GM19395 (cell line): ENCODE measurements at regions not wholly inside any gene's neighbourhood (a gene's known extent, or its start where the extent isn't known, plus 50 kb on each side); places are given as distances from the start of the nearest gene placed in this dataset.
A peak's percentile ranks its signal among the peaks of the same experiment; 100 is the strongest.

Source experiments
- ATAC-seq: cut with Tn5 transposase; IDR thresholded peaks from one replicate; pipeline ENCODE4 v1.9.1; 2021; ENCODE audit warnings: mild to moderate bottlenecking, moderate library complexity; ENCODE audit not compliant: unreplicated experiment

DNA sequence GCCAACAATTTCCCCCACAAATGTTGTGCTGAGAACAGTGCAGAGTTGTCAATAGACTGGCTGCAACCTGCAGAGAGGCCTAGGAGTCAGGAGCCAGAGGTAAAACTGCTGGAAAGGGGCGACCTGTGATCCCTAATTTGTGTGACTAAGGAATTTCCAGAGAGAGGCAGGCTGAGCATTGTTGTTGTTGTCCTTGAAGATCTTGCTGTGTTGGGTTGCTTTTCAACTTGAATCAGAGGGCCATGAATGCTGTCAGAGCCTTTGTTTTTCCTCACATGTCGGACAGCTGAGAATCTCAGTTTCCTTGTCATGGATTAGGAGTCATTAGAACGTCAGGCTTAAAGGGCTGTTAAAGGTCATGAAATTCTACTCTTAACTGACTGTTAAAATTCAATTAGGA is 134.6 kb upstream of the ASTN2 start:
- ATAC-seq = no peak

DNA sequence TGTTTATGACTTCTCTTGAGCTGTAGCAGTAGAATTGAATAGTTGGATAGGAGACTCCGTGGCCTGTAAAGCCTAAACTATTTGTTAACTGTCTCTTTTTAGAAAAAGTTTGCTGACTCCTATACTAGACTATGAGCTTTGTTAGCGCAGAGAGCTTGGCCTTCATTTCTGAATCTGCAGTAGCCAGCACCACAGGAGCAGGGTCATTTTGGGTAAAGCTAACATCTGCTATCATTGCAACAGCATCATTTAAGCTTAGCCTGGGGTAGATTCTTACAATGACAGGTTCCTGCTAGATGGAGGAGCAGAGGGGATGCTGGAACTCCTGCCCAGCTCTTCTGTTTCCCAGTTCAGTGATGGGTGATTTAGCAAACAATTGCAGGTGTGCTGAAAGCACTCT is 133.7 kb upstream of the ASTN2 start:
- no peak for ATAC-seq

DNA sequence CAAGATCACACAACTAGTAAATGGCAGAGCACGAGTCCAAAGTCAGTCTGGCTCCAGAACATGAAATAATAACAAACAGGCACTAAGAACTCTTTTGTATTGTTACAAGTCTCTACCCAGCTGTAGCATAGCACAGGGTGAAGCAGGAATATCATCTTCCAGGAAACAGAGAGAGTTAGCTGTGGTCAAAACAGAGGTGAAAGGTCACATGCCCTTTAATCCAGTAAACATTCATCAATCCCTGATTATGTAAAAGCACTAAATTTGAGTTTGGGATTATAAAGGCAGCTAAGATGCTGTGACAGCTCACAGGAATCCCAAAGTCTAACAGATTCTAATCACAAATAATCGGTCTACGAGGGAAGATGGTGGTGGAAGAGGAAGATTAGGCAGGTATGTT is 133.0 kb upstream of the ASTN2 start:
- no peak for ATAC-seq

DNA sequence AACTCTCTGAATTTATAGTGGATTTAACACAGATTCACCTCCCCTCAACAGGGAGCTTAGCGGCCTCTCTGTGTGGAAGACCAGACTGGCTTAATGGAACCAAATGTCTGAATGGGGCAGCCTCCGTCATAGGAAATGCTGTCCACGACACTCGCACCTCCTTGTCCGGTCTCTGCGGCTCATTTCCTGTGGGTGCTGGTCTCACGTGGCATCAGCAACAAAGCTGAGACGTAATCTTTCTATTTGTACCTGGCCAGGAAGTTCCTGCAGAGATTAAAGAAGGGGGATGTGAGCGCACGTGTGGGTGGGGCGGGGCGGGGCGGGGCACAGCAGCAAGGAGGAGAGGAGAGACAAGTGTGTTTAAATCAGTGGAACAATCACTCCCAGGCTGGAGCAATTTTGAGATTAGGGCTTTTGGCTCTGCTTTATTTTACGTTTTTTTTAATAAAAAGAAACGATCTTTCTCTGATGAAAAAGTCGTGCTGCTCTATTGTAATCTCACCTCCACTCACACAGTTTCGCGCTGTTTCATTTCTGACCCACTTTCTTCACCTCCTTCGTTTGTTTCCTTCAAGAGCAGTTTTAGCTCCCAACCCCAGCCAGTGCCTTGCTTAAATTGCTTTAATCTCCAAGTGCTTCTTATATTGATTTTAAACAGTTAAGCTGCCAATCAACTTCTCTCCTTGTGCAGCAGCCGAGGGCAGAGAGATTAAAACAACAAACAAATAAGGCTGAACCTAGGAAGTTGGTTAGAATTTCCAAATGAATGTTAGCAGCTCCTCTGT is 132.2 kb upstream of the ASTN2 start:
- no peak for ATAC-seq

DNA sequence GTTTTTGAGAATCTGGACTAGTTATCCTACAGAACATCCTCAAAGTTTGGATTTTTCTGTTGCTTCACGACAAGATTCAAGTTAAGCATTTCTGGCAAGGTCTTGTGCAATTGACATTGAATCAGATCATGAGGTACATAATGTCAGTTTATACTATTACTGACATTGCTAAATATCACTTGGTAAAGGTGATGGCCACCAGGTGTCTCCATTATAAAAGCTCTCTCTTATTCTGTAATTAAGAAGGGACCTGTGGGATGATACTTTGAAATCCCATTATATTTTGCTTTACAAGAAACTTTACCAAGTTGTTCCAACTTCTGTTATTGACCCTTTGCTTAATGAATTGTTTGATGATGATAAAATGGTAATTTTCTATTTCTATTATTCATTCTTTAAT is 131.0 kb upstream of the ASTN2 start:
- no peak for ATAC-seq

DNA sequence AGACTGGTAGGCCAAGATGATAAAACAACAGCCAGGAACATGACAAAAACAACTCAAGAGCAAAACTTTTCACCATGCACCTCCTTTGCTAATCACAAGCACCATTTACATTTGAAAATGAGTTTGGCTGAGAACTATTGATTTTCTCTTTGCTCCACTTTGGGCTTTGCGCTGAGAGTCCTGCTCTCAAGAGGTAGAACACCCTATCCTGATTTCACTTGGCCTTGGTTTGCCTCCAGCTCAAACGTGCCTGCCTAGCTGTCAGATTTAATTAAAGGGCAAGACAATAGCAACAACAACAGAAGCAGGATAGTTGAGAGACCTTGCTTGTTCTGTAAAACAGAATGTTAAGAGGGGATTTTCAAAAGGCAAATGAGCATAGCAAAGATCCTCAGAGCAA is 128.2 kb upstream of the ASTN2 start:
- no peak for ATAC-seq

DNA sequence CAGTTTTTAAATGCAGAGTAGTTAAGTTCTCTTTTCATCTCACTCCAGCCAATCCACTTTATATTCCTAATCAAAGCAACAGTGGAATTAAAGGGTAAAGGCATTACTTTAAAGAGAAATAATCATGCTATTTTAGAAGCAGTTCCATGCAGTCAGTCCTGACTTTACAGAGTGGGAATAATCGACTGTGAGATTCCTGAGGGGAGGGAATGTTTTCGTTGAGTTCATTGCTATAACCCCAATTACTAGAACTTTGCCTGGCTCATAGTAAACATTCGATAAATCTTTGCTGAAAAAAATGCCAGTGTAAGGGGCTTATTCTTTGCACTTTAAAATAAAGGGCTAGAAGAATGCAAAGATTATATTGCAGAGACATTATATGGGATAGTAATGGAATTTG is 127.2 kb upstream of the ASTN2 start:
- no peak for ATAC-seq

DNA sequence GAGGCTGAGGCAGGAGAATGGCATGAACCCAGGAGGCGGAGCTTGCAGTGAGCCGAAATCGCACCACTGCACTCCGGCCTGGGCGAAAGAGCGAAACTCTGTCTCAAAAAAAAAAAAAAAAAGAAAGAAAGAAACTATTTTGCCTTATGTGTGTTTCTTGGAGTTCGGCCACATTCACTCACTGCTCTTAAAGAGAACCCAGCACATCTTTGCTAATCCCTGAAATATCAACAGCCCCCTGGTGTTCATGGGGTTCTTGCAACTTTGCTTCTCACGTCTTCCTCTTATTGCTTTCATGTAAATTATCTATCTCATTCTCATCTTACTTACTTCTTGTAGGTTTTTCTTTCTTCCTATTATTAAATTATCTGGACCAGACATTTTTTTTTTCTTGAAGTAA is 126.3 kb upstream of the ASTN2 start:
- ATAC-seq = no peak

DNA sequence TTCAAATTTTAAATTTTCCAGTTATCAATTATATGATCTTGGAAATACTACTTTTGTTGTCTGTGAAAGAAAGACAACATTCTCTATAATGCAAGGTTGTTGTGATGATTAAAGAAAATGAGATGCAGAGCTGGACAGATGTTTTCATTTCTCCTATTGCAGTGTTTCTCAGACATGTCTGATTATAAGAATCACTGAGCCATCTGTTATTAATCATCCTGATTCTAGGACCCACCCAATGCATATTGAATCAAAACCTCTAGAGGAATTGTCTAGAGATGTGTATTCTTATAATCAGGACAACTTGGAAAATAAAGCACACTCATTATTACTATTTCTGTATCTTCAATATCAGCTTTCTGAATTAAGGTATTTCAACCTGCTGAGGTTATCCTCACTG is 121.1 kb upstream of the ASTN2 start:
- no peak for ATAC-seq

DNA sequence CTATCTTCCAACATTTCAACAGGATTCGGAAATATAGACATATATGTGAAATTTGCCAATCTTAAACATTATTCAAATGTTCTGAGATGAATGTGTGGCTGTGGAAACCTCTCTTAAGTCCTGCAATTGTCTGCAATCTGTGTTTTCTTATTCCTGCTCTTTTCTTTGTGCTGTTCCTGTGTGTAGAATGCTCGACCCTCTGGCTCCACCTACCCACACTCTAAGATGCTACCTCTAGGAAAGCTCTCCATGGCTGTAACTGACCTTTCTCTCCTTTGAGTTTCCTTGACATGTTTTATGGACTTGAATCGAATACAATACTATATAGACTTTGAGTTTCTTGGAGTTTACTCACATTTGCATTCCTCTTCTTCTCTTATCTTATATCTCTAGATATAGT is 120.6 kb upstream of the ASTN2 start:
- no peak for ATAC-seq

DNA sequence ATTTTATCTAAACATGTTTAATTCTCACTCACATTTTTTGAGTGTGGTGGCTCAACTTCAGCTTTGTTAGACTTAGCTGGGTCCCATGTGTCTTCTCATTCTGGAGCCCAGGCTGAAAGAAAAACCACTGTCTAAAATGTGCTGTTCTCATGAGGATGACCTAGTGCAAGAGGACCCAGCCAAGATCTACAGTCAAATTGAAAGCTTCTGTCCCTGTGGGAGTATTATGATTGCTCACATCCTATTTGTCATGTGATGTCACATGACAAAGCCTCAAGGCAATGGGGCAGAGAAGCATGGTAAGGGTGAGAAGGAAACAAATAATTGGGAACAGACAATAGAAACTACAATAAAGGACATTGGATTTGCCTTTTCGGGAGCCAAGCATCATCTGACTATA is 113.4 kb upstream of the ASTN2 start:
- ATAC-seq = peak; percentile 54

DNA sequence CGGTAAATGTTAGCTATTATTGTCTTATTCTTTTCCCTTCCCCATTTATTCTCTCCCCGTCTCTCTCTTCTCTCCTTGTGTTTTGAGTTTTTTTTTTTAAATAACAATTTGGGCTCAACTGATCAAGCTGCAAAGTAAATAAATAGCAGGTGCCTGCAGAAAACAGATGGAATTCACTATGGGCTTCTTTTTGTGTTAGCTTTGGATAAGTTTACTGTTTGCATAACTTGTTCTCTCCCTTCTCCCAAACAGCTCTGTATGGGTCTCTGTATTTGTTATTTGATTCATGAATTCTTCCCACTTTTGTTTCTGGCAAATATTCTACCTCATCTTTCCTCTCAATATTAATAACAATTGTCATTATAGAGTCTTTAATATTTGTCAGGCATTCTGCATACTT is 111.8 kb upstream of the ASTN2 start:
- ATAC-seq = no peak

DNA sequence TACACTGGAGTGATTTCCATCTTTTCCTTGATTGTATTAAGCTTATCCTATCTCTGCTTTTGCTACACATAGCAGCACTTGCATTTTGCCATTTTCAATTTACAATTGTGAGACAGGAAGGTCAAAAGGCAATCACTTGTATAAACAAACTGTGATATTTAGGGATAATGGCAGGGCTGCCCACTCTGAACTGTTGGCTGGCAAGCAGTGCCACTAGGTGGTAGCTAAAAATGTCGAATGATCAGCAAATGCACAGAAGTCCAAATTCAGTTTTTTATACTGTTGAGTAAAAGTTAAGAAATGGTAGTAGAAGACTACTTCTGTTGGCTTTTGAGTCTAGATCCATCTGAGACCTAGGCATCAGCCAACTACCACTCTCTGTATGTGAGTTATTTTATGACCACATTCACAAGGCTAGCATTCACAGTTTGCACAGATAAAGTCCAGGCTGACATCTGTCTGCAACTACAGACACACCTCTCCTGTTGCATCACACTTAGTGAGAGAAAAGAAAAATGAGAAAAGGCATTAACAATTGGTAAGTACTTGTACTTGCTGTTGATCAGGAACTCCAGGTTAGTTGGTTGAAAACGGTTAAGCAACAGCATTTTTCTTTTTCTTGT is 108.8 kb upstream of the ASTN2 start:
- no peak for ATAC-seq

DNA sequence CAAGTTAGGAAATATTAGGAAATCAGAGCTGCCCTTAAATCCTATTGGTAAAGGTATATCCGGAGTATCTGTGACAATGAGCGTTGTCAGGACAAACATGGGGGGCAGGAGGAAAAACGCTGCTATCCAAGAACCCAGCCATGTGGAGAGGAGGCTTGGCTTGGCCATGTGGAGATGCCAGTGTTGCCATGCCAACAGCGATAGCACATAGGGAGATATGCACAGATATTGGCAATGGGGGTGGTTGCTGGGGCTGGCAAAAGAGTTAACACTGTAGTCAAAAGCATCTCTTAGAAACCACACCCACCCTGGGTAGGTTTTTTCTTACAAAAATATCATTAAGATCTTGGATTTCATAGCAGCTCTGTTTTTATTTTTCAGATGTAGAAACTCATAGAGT is 106.4 kb upstream of the ASTN2 start:
- no peak for ATAC-seq

DNA sequence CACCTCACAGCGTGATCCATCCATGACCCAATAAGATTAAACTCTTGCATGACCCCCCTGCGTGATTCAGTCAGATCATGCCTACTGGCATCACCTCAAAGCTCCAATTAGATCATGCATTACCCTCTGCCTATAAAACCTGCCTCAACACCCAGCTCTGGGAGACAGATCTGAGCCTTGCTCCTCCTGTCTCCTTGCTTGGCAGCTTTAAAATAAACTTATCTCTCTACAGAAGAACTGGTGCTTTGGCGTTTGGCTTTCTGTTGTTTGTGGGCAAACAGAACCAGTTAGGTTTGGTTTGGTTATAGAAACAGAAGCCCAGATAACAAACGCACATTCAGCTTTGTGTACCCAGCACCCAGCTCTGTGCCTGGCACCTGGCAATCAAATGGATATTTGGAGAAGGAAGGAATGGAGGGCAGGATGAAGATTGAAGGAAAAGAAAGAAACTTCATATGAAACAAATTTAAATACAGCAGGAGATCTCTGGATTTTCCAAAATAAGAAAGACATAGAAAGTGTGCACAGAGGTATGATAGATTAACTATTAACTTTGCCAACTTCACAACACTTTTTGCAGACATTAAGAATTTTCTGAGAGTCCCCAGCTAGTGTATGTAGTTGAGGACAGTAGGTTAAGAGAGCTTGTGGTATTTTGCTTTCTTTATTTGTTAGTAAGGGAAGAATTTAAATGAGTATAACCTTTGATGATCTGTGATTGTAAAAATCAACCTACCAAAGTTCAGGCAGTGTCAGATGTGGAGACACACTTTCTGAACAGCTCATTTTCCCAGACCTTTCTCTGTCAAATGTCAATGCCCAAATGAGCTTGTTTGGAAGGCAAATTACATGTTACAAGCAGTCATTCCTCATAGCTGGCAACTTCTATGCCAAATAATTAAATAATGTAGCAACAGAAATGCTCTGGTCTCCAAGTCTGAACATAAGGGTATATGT is 102.1 kb upstream of the ASTN2 start:
- ATAC-seq = no peak

DNA sequence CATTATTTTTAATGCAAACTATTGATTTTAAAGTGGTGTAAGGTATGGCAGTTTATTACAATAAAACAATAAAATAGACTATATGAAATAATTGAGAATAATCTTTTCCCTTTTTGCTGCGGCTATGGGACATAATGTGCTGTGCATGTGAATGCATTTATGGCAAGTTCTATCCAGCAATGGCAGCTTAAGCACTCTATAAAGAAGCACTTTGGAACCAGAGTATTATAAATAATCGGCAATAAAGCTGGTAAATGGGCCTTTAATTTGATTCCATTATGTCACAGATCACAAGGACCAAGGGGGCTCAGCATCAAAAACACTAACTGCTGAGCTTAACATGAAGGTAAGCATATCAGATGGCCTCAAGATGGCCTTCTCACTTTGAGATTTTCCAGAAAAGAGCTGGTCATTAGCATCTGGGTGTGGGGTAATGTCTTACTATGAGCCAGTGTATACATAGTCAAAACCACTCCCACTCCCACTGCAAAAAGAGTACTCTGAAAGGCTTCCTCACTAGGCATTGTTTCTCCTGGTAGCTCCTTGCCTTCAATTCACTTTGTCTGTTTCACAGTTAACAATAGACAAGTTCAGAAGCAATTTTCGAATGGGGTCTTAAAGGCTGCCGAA is 97.1 kb upstream of the ASTN2 start:
- no peak for ATAC-seq

DNA sequence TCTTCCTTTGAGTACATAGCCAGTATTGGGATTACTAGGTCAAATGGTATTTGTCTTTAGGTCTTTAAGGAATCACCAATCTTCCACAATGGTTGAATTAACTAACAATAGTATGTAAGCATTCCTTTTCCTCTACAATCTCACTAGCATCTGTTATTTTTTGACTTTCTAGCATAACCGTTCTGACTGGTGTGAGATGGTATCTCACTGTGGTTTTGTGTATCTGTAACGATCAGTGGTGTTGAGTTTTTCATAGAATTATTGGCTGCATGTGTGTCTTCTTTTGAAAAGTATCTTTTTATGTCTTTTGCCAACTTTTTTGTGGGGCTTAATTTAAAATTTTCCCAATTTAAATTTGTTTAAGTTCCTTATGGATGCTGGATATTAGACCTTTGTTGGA is 81.5 kb upstream of the ASTN2 start:
- no peak for ATAC-seq

DNA sequence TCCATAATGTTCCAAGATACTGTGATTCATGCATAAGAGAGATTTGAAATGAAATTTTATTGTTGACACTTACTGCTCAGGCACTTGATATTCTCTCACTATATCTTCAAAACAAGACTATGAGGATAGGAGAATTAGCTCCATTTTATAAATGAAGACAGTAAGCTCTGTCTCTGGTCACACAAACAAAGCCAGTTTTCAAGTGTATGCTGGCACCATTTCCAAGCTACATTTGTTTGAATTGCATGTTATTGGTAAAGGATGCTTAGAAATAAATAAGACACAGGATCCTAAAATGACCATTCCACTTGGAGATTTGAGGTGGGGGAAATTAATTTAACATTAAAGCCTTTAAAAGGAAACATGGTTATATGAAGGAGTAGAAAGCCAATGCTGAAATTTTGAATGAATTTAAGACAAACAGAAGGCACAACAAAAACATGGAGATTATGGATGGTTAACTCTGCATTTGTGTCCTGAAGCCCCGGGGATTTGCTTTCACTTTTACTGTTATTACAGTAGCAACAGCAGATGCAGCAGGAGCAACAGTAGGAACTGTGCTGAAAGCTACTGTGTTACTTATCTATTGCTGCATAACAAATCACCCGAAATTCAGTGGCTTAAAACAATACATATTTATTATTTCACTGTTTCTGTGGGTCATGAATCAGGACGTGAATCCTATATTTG is 79.7 kb upstream of the ASTN2 start:
- ATAC-seq = no peak

DNA sequence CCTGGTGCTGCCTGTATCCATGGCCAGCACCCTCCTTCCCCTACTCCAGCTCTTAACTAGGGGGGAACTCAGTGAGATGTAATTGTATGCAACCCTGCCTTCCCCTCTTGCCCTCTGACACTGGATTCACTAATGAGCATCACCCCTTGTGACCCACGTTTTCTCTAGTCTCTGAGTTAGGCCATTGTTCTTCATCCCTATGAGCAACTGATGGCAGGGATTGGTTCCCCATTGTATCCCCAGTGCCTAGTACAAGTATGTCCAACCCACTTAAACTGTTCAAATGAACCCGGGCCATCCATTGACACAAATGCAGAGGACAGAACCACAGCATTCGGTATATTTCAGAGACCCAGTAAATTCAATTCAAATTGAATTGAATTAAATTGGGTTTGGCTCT is 77.6 kb upstream of the ASTN2 start:
- no peak for ATAC-seq

DNA sequence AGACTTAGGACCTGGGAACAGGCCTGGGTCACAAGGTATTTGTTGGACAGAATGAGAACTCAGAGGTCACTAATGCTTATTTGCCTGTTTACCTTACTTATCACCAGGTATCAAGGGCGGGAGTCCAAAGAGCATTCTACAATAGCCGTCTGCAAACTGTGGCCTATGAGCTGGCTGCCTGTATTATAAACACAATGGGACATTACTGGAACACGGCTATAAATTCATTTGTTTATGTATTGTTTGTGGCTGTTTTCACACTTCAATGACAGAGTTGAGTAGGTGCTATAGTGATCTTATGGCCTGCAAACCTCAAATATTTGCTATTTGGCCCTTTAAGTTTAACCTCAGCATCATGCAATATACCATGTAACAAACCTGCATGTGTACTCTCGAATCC is 76.6 kb upstream of the ASTN2 start:
- ATAC-seq = no peak

DNA sequence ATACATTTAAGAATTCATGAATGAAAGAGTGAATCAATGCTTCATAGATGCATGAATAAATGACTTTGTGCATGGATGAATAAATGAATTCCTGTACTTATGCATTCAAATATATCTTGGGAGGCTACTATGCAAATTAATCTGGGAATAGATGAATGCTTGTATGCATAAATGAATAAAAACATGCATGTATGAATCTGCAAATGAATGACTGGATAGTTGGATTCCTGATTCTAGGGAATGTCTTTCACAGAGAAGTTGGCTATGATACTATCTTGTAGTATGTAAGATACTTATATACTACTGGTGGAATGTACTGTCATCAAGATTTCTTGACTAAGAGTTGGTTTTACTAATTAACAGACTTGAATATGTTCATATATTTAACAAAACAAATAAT is 75.3 kb upstream of the ASTN2 start:
- ATAC-seq = no peak
